Neural cell (in vitro differentiated cells): ENCODE measurements at regions not wholly inside any gene's neighbourhood (a gene's known extent, or its start where the extent isn't known, plus 50 kb on each side); places are given as distances from the start of the nearest gene placed in this dataset.
"Not testable (repeated sequence)": the region's sequence is repeated elsewhere in the genome, so short reads cannot be mapped to it uniquely, and the experiment has no call there.

Experiments
- H2AFZ ChIP-seq: fragments of 200-600, 300-800 bp; sonication (generic), shearing (Covaris generic); 2 replicates; pipeline ENCODE4 v1.6.0; 2014; ENCODE audit warnings: low read depth, mild to moderate bottlenecking, antibody characterized with exemption, low read length, moderate library complexity
- H3F3A ChIP-seq: fragments of 200-600 bp; shearing (Covaris generic); 2 replicates; pipeline ENCODE4 v1.6.1; 2016; ENCODE audit warnings: mild to moderate bottlenecking, moderate library complexity, mixed read lengths, antibody characterized with exemption, low read length; ENCODE audit not compliant: insufficient read depth, poor library complexity, severe bottlenecking
- H3K27ac ChIP-seq: fragments of 200-600, 300-800 bp; sonication (generic), shearing (Covaris generic); 2 replicates; pipeline ENCODE4 v1.5.1; 2014; ENCODE audit warnings: mild to moderate bottlenecking, low read length, moderate library complexity
- H3K27me3 ChIP-seq: fragments of 300-800, 200-600 bp; sonication (generic), shearing (Covaris generic); 2 replicates; pipeline ENCODE4 v1.6.0; 2014; ENCODE audit warnings: mild to moderate bottlenecking, low read depth, low read length, moderate library complexity; ENCODE audit not compliant: insufficient read depth
- H3K36me3 ChIP-seq: fragments of 300-800, 200-600 bp; sonication (generic), shearing (Covaris generic); 2 replicates; pipeline ENCODE4 v1.5.1; 2014; ENCODE audit warnings: mild to moderate bottlenecking, antibody characterized with exemption, low read length, moderate library complexity; ENCODE audit not compliant: insufficient read depth
- H3K4me2 ChIP-seq: fragments of 300-800, 200-600 bp; sonication (generic), shearing (Covaris generic); 2 replicates; pipeline ENCODE4 v1.6.0; 2014; ENCODE audit warnings: mild to moderate bottlenecking, low read length
- H3K4me3 ChIP-seq: fragments of 300-800, 200-600 bp; sonication (generic), shearing (Covaris generic); 2 replicates; pipeline ENCODE4 v1.5.1; 2014; ENCODE audit warnings: mild to moderate bottlenecking, low read length, moderate library complexity
- H3K79me2 ChIP-seq: fragments of 200-600 bp; shearing (Covaris generic); replicated peaks from 2 replicates; pipeline ENCODE4 v1.6.0; 2014; ENCODE audit warnings: mild to moderate bottlenecking, low read length, moderate library complexity; ENCODE audit not compliant: insufficient read depth
- H3K9ac ChIP-seq: fragments of 300-800, 200-600 bp; sonication (generic), shearing (Covaris generic); 2 replicates; pipeline ENCODE4 v1.6.1; 2016; ENCODE audit warnings: mild to moderate bottlenecking, low read length, mixed read lengths
- H3K9me2 ChIP-seq: fragments of 200-600 bp; shearing (Covaris generic); 2 replicates; pipeline ENCODE4 v1.6.1; 2016; ENCODE audit warnings: mild to moderate bottlenecking, low read length, mixed read lengths; ENCODE audit not compliant: insufficient read depth
- H3K9me3 ChIP-seq: fragments of 200-600, 300-800 bp; sonication (generic), shearing (Covaris generic); 2 replicates; pipeline ENCODE4 v1.6.1; 2016; ENCODE audit warnings: mild to moderate bottlenecking, mixed run types, low read length, moderate library complexity, mixed read lengths
- H4K20me1 ChIP-seq: fragments of 200-600 bp; shearing (Covaris generic); 2 replicates; pipeline ENCODE4 v1.6.1; 2016; ENCODE audit warnings: mild to moderate bottlenecking, mixed run types; ENCODE audit not compliant: insufficient read depth
- EP300 ChIP-seq: fragments of 450-650 bp; conservative IDR thresholded peaks from 2 replicates; pipeline ENCODE4 v1.6.1; 2014; ENCODE audit warnings: antibody characterized with exemption, mild to moderate bottlenecking, moderate library complexity; ENCODE audit not compliant: poor library complexity, severe bottlenecking
- EZH2 ChIP-seq: fragments of 200-600, 300-800 bp; shearing (Covaris generic), sonication (generic); IDR thresholded peaks from 2 replicates; pipeline ENCODE4 v1.6.1; 2014; ENCODE audit warnings: antibody characterized with exemption, low read length, borderline replicate concordance, mild to moderate bottlenecking; ENCODE audit not compliant: insufficient read depth, poor library complexity, severe bottlenecking
- MXI1 ChIP-seq: fragments of 450-650 bp; conservative IDR thresholded peaks from 2 replicates; pipeline ENCODE4 v1.6.1; 2014; ENCODE audit warnings: antibody characterized with exemption, mild to moderate bottlenecking; ENCODE audit not compliant: poor library complexity, severe bottlenecking
- POLR2AphosphoS5 ChIP-seq: IDR thresholded peaks from 2 replicates; pipeline ENCODE4 v1.6.1; 2012
- RAD21 ChIP-seq: fragments of 450-650 bp; conservative IDR thresholded peaks from 2 replicates; pipeline ENCODE4 v1.6.1; 2014; ENCODE audit warnings: antibody characterized with exemption, mild to moderate bottlenecking, moderate library complexity
- SMC3 ChIP-seq: fragments of 450-650 bp; conservative IDR thresholded peaks from 2 replicates; pipeline ENCODE4 v1.6.1; 2014; ENCODE audit warnings: antibody characterized with exemption, mild to moderate bottlenecking, moderate library complexity; ENCODE audit not compliant: poor library complexity
- TAF1 ChIP-seq: IDR thresholded peaks from 2 replicates; pipeline ENCODE4 v1.6.1; 2012; ENCODE audit warnings: low read depth
- TF ChIP-seq, protein P1 (sequence below): fragments of 450-650 bp; IDR thresholded peaks from 2 replicates; pipeline ENCODE4 v1.5.1; 2014; ENCODE audit warnings: antibody characterized with exemption, mild to moderate bottlenecking, moderate library complexity; ENCODE audit not compliant: poor library complexity, severe bottlenecking
- TF ChIP-seq, protein P2 (sequence below): IDR thresholded peaks from 2 replicates; pipeline ENCODE4 v1.6.1; 2012; ENCODE audit warnings: borderline replicate concordance

DNA sequence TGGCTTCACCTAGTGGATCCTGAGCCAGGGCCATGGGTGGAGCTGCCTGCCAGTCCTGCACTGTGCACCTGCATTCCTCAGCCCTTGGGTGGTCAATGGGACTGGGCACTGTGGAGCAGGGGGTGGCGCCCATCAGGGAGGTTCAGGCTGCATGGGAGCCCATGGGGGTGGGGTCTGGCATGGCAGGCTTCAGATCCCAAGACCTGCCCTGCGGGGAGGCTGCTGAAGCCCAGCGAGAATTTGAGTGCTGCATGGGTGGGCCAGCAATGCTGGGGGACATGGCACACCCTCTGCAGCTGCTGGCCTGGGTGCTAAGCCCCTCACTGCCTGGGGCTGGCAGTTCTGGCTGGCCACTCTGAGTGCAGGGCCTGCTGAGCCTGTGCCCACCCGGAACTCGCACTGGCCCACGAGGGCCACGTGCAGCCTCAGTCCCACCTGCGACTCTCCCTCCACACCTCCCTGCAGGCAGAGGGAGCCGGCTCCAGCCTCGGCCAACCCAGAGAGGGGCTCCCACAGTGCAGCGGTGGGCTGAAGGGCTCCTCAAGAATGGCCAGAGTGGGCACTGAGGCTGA is 270.0 kb downstream of the CENPC start:
- no peaks in the 10 kb centered on the region for H3K36me3 ChIP-seq
- no peak overlapping the region for H3K4me2 ChIP-seq
- TF ChIP-seq POLR2AphosphoS5, result no peak
- no peak for TF ChIP-seq TAF1
- TF ChIP-seq RAD21, result no peak
- TF ChIP-seq, protein P1, sequence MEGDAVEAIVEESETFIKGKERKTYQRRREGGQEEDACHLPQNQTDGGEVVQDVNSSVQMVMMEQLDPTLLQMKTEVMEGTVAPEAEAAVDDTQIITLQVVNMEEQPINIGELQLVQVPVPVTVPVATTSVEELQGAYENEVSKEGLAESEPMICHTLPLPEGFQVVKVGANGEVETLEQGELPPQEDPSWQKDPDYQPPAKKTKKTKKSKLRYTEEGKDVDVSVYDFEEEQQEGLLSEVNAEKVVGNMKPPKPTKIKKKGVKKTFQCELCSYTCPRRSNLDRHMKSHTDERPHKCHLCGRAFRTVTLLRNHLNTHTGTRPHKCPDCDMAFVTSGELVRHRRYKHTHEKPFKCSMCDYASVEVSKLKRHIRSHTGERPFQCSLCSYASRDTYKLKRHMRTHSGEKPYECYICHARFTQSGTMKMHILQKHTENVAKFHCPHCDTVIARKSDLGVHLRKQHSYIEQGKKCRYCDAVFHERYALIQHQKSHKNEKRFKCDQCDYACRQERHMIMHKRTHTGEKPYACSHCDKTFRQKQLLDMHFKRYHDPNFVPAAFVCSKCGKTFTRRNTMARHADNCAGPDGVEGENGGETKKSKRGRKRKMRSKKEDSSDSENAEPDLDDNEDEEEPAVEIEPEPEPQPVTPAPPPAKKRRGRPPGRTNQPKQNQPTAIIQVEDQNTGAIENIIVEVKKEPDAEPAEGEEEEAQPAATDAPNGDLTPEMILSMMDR, result no peak
- TF ChIP-seq EZH2, result no peak
- TF ChIP-seq MXI1, result no peak
- no peak for TF ChIP-seq EP300
- TF ChIP-seq, protein P2, sequence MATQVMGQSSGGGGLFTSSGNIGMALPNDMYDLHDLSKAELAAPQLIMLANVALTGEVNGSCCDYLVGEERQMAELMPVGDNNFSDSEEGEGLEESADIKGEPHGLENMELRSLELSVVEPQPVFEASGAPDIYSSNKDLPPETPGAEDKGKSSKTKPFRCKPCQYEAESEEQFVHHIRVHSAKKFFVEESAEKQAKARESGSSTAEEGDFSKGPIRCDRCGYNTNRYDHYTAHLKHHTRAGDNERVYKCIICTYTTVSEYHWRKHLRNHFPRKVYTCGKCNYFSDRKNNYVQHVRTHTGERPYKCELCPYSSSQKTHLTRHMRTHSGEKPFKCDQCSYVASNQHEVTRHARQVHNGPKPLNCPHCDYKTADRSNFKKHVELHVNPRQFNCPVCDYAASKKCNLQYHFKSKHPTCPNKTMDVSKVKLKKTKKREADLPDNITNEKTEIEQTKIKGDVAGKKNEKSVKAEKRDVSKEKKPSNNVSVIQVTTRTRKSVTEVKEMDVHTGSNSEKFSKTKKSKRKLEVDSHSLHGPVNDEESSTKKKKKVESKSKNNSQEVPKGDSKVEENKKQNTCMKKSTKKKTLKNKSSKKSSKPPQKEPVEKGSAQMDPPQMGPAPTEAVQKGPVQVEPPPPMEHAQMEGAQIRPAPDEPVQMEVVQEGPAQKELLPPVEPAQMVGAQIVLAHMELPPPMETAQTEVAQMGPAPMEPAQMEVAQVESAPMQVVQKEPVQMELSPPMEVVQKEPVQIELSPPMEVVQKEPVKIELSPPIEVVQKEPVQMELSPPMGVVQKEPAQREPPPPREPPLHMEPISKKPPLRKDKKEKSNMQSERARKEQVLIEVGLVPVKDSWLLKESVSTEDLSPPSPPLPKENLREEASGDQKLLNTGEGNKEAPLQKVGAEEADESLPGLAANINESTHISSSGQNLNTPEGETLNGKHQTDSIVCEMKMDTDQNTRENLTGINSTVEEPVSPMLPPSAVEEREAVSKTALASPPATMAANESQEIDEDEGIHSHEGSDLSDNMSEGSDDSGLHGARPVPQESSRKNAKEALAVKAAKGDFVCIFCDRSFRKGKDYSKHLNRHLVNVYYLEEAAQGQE, result no peak
- TF ChIP-seq SMC3, result no peak
- H3F3A ChIP-seq, result no peaks in the 10 kb centered on the region
- H3K79me2 ChIP-seq, result no peaks in the 10 kb centered on the region
- H2AFZ ChIP-seq, result no peak overlapping the region
- H4K20me1 ChIP-seq, result no peaks in the 10 kb centered on the region
- H3K9me3 ChIP-seq, result no peaks in the 10 kb centered on the region
- H3K27me3 ChIP-seq, result no peaks in the 10 kb centered on the region
- no peak overlapping the region for H3K27ac ChIP-seq
- no peaks in the 10 kb centered on the region for H3K9me2 ChIP-seq
- H3K9ac ChIP-seq, result no peak overlapping the region
- no peak overlapping the region for H3K4me3 ChIP-seq

DNA sequence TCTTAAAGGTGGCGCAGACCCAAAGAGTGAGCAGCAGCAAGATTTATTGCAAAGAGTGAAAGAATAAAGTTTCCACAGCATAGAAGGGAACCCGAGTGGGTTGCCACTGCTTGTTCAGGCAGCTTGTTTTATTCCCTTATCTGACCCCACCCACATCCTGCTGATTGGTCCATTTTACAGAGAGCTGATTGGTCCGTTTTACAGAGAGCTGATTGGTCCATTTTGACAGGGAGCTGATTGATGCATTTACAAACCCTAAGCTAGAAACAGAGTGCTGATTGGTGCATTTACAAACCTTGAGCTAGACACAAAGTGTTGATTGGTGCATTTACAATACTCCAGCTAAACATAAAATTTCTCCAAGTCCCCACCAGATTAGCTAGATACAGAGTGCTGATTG is 270.6 kb downstream of the CENPC start:
- not testable (repeated sequence) for H3F3A ChIP-seq, H3K9ac ChIP-seq, H3K27ac ChIP-seq, H4K20me1 ChIP-seq, H3K4me2 ChIP-seq, H3K9me2 ChIP-seq, H3K4me3 ChIP-seq, H3K9me3 ChIP-seq, H3K36me3 ChIP-seq, H3K79me2 ChIP-seq, H3K27me3 ChIP-seq, H2AFZ ChIP-seq

DNA sequence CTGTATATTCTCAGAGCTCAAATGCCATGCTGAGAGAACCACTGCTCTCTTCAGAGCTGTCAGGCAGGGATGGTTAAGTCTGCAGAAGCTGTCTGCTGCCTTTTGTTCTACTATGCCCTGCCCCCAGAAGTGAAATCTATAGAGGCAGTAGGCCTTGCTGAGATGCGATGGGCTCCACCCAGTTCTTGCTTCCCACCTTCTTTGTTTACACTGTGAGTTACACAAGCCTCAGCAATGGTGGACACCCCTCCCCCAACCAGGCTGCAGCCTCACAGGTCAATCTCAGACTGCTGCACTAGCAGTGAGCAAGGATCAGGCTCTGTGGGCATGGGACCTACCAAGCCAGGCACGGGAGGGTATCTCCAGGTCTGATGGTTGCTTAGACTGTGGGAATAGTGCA is 271.6 kb downstream of the CENPC start:
- no peaks in the 10 kb centered on the region for H4K20me1 ChIP-seq
- H3K79me2 ChIP-seq, result no peaks in the 10 kb centered on the region
- no peak overlapping the region for H3K27ac ChIP-seq
- no peaks in the 10 kb centered on the region for H3K36me3 ChIP-seq
- no peaks in the 10 kb centered on the region for H3K27me3 ChIP-seq
- no peak overlapping the region for H3K4me2 ChIP-seq
- H3K4me3 ChIP-seq, result no peak overlapping the region
- no peaks in the 10 kb centered on the region for H3K9me3 ChIP-seq
- H3K9ac ChIP-seq, result no peak overlapping the region
- no peaks in the 10 kb centered on the region for H3F3A ChIP-seq
- H2AFZ ChIP-seq, result no peak overlapping the region
- H3K9me2 ChIP-seq, result no peaks in the 10 kb centered on the region
- TF ChIP-seq, protein P2, result no peak
- no peak for TF ChIP-seq RAD21
- TF ChIP-seq MXI1, result no peak
- TF ChIP-seq SMC3, result no peak
- no peak for TF ChIP-seq TAF1
- no peak for TF ChIP-seq EP300
- TF ChIP-seq EZH2, result no peak
- TF ChIP-seq POLR2AphosphoS5, result no peak
- TF ChIP-seq, protein P1, result no peak
